Sigmoid colon (tissue), 4 donors: ENCODE measurements at regions not wholly inside any gene's neighbourhood (a gene's known extent, or its start where the extent isn't known, plus 50 kb on each side); places are given as distances from the start of the nearest gene placed in this dataset.

Experiments
- CTCF ChIP-seq, 4 experiments: fragments of 450-650 bp in 3 of 4; fragments of 200-600 bp in 1 of 4; IDR thresholded peaks; one replicate each; pipeline ENCODE4 v1.5.1; 2016 to 2019; ENCODE audit warnings: antibody characterized with exemption in 4 of 4, mild to moderate bottlenecking in 3 of 4, moderate library complexity in 2 of 4
- POLR2A ChIP-seq, 2 donors: fragments of 450-650 bp; IDR thresholded peaks; one replicate each; pipeline ENCODE4 v1.6.1; 2016; ENCODE audit warnings: antibody characterized with exemption in 2 of 2, mild to moderate bottlenecking in 2 of 2, moderate library complexity in 2 of 2
- POLR2AphosphoS5 ChIP-seq, 4 donors: sonication (generic); formaldehyde crosslinking; IDR thresholded peaks; one replicate each; pipeline ENCODE4 v1.6.1; 2017; ENCODE audit warnings: antibody characterized with exemption in 4 of 4

GRCh38 chr11:24091594-24091993 lies 405.3 kb upstream of the LUZP2 start:
- TF ChIP-seq CTCF (IDR thresholded peaks at IDR 0.05) (no peak), POLR2AphosphoS5 (IDR thresholded peaks at IDR 0.05) (no peak), POLR2A (IDR thresholded peaks at IDR 0.05) (no peak)
